ENCODE measurements at regions not wholly inside any gene's neighbourhood (a gene's known extent, or its start where the extent isn't known, plus 50 kb on each side); places are given as distances from the start of the nearest gene placed in this dataset.

- no peak for DNase-seq
- H3K9me3 ChIP-seq = no peaks in the 10 kb centered on the region
- H3K4me1 ChIP-seq = no peaks in the 10 kb centered on the region
- intact Hi-C loops (cut with DNase I) = no loop called here
- H3K27ac ChIP-seq = no peak overlapping the region
- WGBS, 2 donors = 79 to 84% methylated on average over 4 of the region's 4 CpGs
- H3K27me3 ChIP-seq = no peaks in the 10 kb centered on the region
- H3K4me3 ChIP-seq (replicated peaks in 1 of 3) = no peak overlapping the region
- H3K36me3 ChIP-seq = no peaks in the 10 kb centered on the region
- TF ChIP-seq CTCF (IDR thresholded peaks at IDR 0.05) = no peak
- TF ChIP-seq POLR2A (IDR thresholded peaks at IDR 0.05) = no peak
These were observed 419.9 kb downstream of the HAO1 start for GRCh38 chr20:7520361-7520760.

- H3K4me1 ChIP-seq = no peaks in the 10 kb centered on the region
- no peak for TF ChIP-seq POLR2A (IDR thresholded peaks at IDR 0.05)
- no peak for TF ChIP-seq CTCF (IDR thresholded peaks at IDR 0.05)
- H3K27me3 ChIP-seq = no peaks in the 10 kb centered on the region
- intact Hi-C loops (cut with DNase I) = no loop called here
- no peaks in the 10 kb centered on the region for H3K9me3 ChIP-seq
- no peaks in the 10 kb centered on the region for H3K36me3 ChIP-seq
- H3K4me3 ChIP-seq (replicated peaks in 1 of 3) = no peak overlapping the region
- no peak for DNase-seq
- no peak overlapping the region for H3K27ac ChIP-seq
These were observed 417.0 kb downstream of the HAO1 start for GRCh38 chr20:7523288-7523687.

- intact Hi-C loops (cut with DNase I) = no loop called here
- Histone ChIP-seq H3K36me3 (no peaks in the 10 kb centered on the region), H3K4me1 (no peaks in the 10 kb centered on the region), H3K27ac (no peak overlapping the region), H3K9me3 (no peaks in the 10 kb centered on the region), H3K27me3 (no peaks in the 10 kb centered on the region), H3K4me3 (replicated peaks in 1 of 3) (no peak overlapping the region)
- DNase-seq = no peak
- no peak for TF ChIP-seq POLR2A (IDR thresholded peaks at IDR 0.05)
- no peak for TF ChIP-seq CTCF (IDR thresholded peaks at IDR 0.05)
These were observed 400.2 kb downstream of the HAO1 start for GRCh38 chr20:7540018-7540417.

GRCh38 chr20:7540923-7541322 is 399.3 kb downstream of the HAO1 start:
- DNase-seq = no peak
- no peaks in the 10 kb centered on the region for H3K9me3 ChIP-seq
- H3K27me3 ChIP-seq = no peaks in the 10 kb centered on the region
- TF ChIP-seq POLR2A (IDR thresholded peaks at IDR 0.05) (no peak), CTCF (IDR thresholded peaks at IDR 0.05) (no peak)
- no peaks in the 10 kb centered on the region for H3K4me1 ChIP-seq
- no peak overlapping the region for H3K27ac ChIP-seq
- intact Hi-C loops (cut with DNase I) = no loop called here
- no peak overlapping the region for H3K4me3 ChIP-seq (replicated peaks in 1 of 3)
- no peaks in the 10 kb centered on the region for H3K36me3 ChIP-seq
- WGBS, 2 donors = 71 to 75% methylated on average over 2 of the region's 2 CpGs

- TF ChIP-seq CTCF (IDR thresholded peaks at IDR 0.05) = no peak
- TF ChIP-seq POLR2A (IDR thresholded peaks at IDR 0.05) = no peak
- H3K9me3 ChIP-seq = no peaks in the 10 kb centered on the region
- H3K27ac ChIP-seq = no peak overlapping the region
- intact Hi-C loops (cut with DNase I) = no loop called here
- H3K4me3 ChIP-seq (replicated peaks in 1 of 3) = no peak overlapping the region
- H3K27me3 ChIP-seq = no peaks in the 10 kb centered on the region
- no peaks in the 10 kb centered on the region for H3K36me3 ChIP-seq
- 70 to 80% methylated on average over 3 of the region's 3 CpGs for WGBS, 2 donors
- no peaks in the 10 kb centered on the region for H3K4me1 ChIP-seq
- no peak for DNase-seq
These were observed 369.2 kb downstream of the HAO1 start for GRCh38 chr20:7571101-7571500.
